ENCODE measurements at regions not wholly inside any gene's neighbourhood (a gene's known extent, or its start where the extent isn't known, plus 50 kb on each side); places are given as distances from the start of the nearest gene placed in this dataset.

GRCh38 chr6:77332915-77333623 lies 130.2 kb downstream of the HTR1B start:
- TF ChIP-seq CTCF (IDR thresholded peaks at IDR 0.05; ENCODE audit: poor library complexity) (no peak), EZH2 (IDR thresholded peaks at IDR 0.05; ENCODE audit: borderline replicate concordance) (no peak), EZH2phosphoT487 (IDR thresholded peaks at IDR 0.05; ENCODE audit: low read depth, severe bottlenecking, unreplicated experiment) (no peak)
- Histone ChIP-seq H4K20me1 (ENCODE audit: insufficient read depth, poor library complexity, severe bottlenecking) (no peaks in the 10 kb centered on the region), H3K36me3 (replicated peaks; ENCODE audit: insufficient read depth, low read depth) (no peaks in the 10 kb centered on the region), H3K4me3 (no peak overlapping the region), H2AFZ (no peak overlapping the region), H3K27ac (no peak overlapping the region), H3K9me3 (ENCODE audit: low read depth) (no peaks in the 10 kb centered on the region), H3K9me2 (replicated peaks; ENCODE audit: insufficient read depth) (no peaks in the 10 kb centered on the region), H3K4me1 (ENCODE audit: insufficient read depth) (no peaks in the 10 kb centered on the region), H3K4me2 (no peak overlapping the region), H3K27me3 (no peaks in the 10 kb centered on the region), H3K79me2 (no peaks in the 10 kb centered on the region)
- DNase-seq (ENCODE audit: low spot score): no peak
- 97% methylated on average over 15 of the region's 15 CpGs for WGBS (ENCODE audit: low lambda C conversion rate, missing lambda C conversion rate)

GRCh38 chr6:77326711-77327110 lies 136.6 kb downstream of the HTR1B start:
- no peak for DNase-seq (ENCODE audit: low spot score)
- Histone ChIP-seq H3K4me2 (no peak overlapping the region), H3K4me3 (no peak overlapping the region), H3K27ac (no peak overlapping the region), H4K20me1 (ENCODE audit: insufficient read depth, poor library complexity, severe bottlenecking) (no peaks in the 10 kb centered on the region), H3K79me2 (no peaks in the 10 kb centered on the region), H3K9me2 (replicated peaks; ENCODE audit: insufficient read depth) (no peaks in the 10 kb centered on the region), H3K9me3 (ENCODE audit: low read depth) (no peaks in the 10 kb centered on the region), H3K27me3 (no peaks in the 10 kb centered on the region), H2AFZ (no peak overlapping the region), H3K4me1 (ENCODE audit: insufficient read depth) (no peaks in the 10 kb centered on the region), H3K36me3 (replicated peaks; ENCODE audit: insufficient read depth, low read depth) (no peaks in the 10 kb centered on the region)
- no peak for TF ChIP-seq EZH2phosphoT487 (IDR thresholded peaks at IDR 0.05; ENCODE audit: low read depth, severe bottlenecking, unreplicated experiment)
- TF ChIP-seq CTCF (IDR thresholded peaks at IDR 0.05; ENCODE audit: poor library complexity): no peak
- TF ChIP-seq EZH2 (IDR thresholded peaks at IDR 0.05; ENCODE audit: borderline replicate concordance): no peak
- 95% methylated on average over 3 of the region's 3 CpGs for WGBS (ENCODE audit: low lambda C conversion rate, missing lambda C conversion rate)

GRCh38 chr6:77326029-77326428 lies 137.3 kb downstream of the HTR1B start:
- H3K27me3 ChIP-seq: no peaks in the 10 kb centered on the region
- H3K4me1 ChIP-seq (ENCODE audit: insufficient read depth): no peaks in the 10 kb centered on the region
- H3K4me3 ChIP-seq: no peak overlapping the region
- no peaks in the 10 kb centered on the region for H4K20me1 ChIP-seq (ENCODE audit: insufficient read depth, poor library complexity, severe bottlenecking)
- no peak overlapping the region for H3K4me2 ChIP-seq
- H3K9me3 ChIP-seq (ENCODE audit: low read depth): no peaks in the 10 kb centered on the region
- DNase-seq (ENCODE audit: low spot score): no peak
- no peaks in the 10 kb centered on the region for H3K9me2 ChIP-seq (replicated peaks; ENCODE audit: insufficient read depth)
- no peaks in the 10 kb centered on the region for H3K36me3 ChIP-seq (replicated peaks; ENCODE audit: insufficient read depth, low read depth)
- H3K79me2 ChIP-seq: no peaks in the 10 kb centered on the region
- no peak overlapping the region for H3K27ac ChIP-seq
- H2AFZ ChIP-seq: no peak overlapping the region
- 91% methylated on average over 3 of the region's 3 CpGs for WGBS (ENCODE audit: low lambda C conversion rate, missing lambda C conversion rate)
- TF ChIP-seq CTCF (IDR thresholded peaks at IDR 0.05; ENCODE audit: poor library complexity) (no peak), EZH2 (IDR thresholded peaks at IDR 0.05; ENCODE audit: borderline replicate concordance) (no peak), EZH2phosphoT487 (IDR thresholded peaks at IDR 0.05; ENCODE audit: low read depth, severe bottlenecking, unreplicated experiment) (no peak)

All from hepatocyte (in vitro differentiated cells).